ENCODE measurements at regions not wholly inside any gene's neighbourhood (a gene's known extent, or its start where the extent isn't known, plus 50 kb on each side); places are given as distances from the start of the nearest gene placed in this dataset.

GRCh38 chr3:73893089-73893488 is 268.3 kb upstream of the PDZRN3 start:
- no peaks in the 10 kb centered on the region for H3K4me1 Mint-ChIP-seq
- Histone ChIP-seq H3K27ac (ENCODE audit: low read depth in 1 of 2, low read length in 2 of 2) (no peak overlapping the region), H3K4me3 (replicated peaks in 1 of 3; ENCODE audit: low read depth in 2 of 3, low read length in 3 of 3) (no peak overlapping the region), H3K36me3 (replicated peaks in 1 of 2; ENCODE audit: control insufficient read depth in 1 of 2, insufficient read depth in 2 of 2, low read length in 2 of 2) (no peaks in the 10 kb centered on the region), H2AFZ (ENCODE audit: insufficient read depth, low read depth, low read length, poor library complexity, severe bottlenecking) (no peak overlapping the region), H3K27me3 (ENCODE audit: control insufficient read depth in 2 of 2, insufficient read depth in 2 of 2, low read length in 2 of 2) (no peaks in the 10 kb centered on the region), H3K9ac (ENCODE audit: insufficient read depth, low read length, poor library complexity, severe bottlenecking) (no peak overlapping the region), H3K79me2 (ENCODE audit: insufficient read depth, low read length) (no peaks in the 10 kb centered on the region), H3K4me1 (ENCODE audit: control insufficient read depth in 1 of 2, insufficient read depth in 2 of 2, low read length in 2 of 2) (no peaks in the 10 kb centered on the region), H3K9me3 (replicated peaks in 1 of 2; ENCODE audit: control insufficient read depth in 1 of 2, insufficient read depth in 1 of 2, low read length in 2 of 2) (no peaks in the 10 kb centered on the region), H3K4me2 (replicated peaks; ENCODE audit: extremely low read depth, low read length, poor library complexity, severe bottlenecking) (no peak overlapping the region), H4K20me1 (ENCODE audit: insufficient read depth, low read length) (no peaks in the 10 kb centered on the region)
- no peak overlapping the region for H3K4me3 Mint-ChIP-seq
- H3K27me3 Mint-ChIP-seq (ENCODE audit: low read depth in 3 of 3): peaks cover 0 to 2% (median 0%) of the 10 kb centered on the region in 3 donors
- WGBS (ENCODE audit: insufficient coverage): no CpG with 5 or more reads among the region's 2 CpGs
- no peaks in the 10 kb centered on the region for H3K36me3 Mint-ChIP-seq
- peaks cover 0 to 2% (median 0%) of the 10 kb centered on the region in 7 donors for H3K9me3 Mint-ChIP-seq
- intact Hi-C loops (cut with micrococcal nuclease): no loop called here
- no peak for DNase-seq
- H3K27ac Mint-ChIP-seq: no peak overlapping the region
- no peak for TF ChIP-seq CTCF (IDR thresholded peaks at IDR 0.05)

GRCh38 chr3:73885862-73886261 is 261.1 kb upstream of the PDZRN3 start:
- H3K36me3 Mint-ChIP-seq: no peaks in the 10 kb centered on the region
- no peaks in the 10 kb centered on the region for H3K4me1 Mint-ChIP-seq
- H3K9ac ChIP-seq (ENCODE audit: insufficient read depth, low read length, poor library complexity, severe bottlenecking): no peak overlapping the region
- H3K27me3 Mint-ChIP-seq (ENCODE audit: low read depth in 3 of 3): peaks cover 0 to 3% (median 0%) of the 10 kb centered on the region in 3 donors
- H3K27ac ChIP-seq (ENCODE audit: low read depth in 1 of 2, low read length in 2 of 2): no peak overlapping the region
- no peaks in the 10 kb centered on the region for H4K20me1 ChIP-seq (ENCODE audit: insufficient read depth, low read length)
- H3K4me2 ChIP-seq (replicated peaks; ENCODE audit: extremely low read depth, low read length, poor library complexity, severe bottlenecking): no peak overlapping the region
- TF ChIP-seq CTCF (IDR thresholded peaks at IDR 0.05): no peak
- H3K9me3 Mint-ChIP-seq: peaks cover 0 to 2% (median 0%) of the 10 kb centered on the region in 7 donors
- H3K79me2 ChIP-seq (ENCODE audit: insufficient read depth, low read length): no peaks in the 10 kb centered on the region
- no peaks in the 10 kb centered on the region for H3K27me3 ChIP-seq (ENCODE audit: control insufficient read depth in 2 of 2, insufficient read depth in 2 of 2, low read length in 2 of 2)
- H3K4me3 Mint-ChIP-seq: no peak overlapping the region
- intact Hi-C loops (cut with micrococcal nuclease): no loop called here
- H2AFZ ChIP-seq (ENCODE audit: insufficient read depth, low read depth, low read length, poor library complexity, severe bottlenecking): no peak overlapping the region
- WGBS (ENCODE audit: insufficient coverage): no CpG with 5 or more reads among the region's 1 CpG
- H3K27ac Mint-ChIP-seq: no peak overlapping the region
- H3K9me3 ChIP-seq (replicated peaks in 1 of 2; ENCODE audit: control insufficient read depth in 1 of 2, insufficient read depth in 1 of 2, low read length in 2 of 2): no peaks in the 10 kb centered on the region
- DNase-seq: no peak
- no peaks in the 10 kb centered on the region for H3K4me1 ChIP-seq (ENCODE audit: control insufficient read depth in 1 of 2, insufficient read depth in 2 of 2, low read length in 2 of 2)
- H3K4me3 ChIP-seq (replicated peaks in 1 of 3; ENCODE audit: low read depth in 2 of 3, low read length in 3 of 3): no peak overlapping the region
- H3K36me3 ChIP-seq (replicated peaks in 1 of 2; ENCODE audit: control insufficient read depth in 1 of 2, insufficient read depth in 2 of 2, low read length in 2 of 2): no peaks in the 10 kb centered on the region

Measured in CD14-positive monocyte (primary cell).